GM21360 (cell line): ENCODE measurements at regions not wholly inside any gene's neighbourhood (a gene's known extent, or its start where the extent isn't known, plus 50 kb on each side); places are given as distances from the start of the nearest gene placed in this dataset.
"Not testable (repeated sequence)": the region's sequence is repeated elsewhere in the genome, so short reads cannot be mapped to it uniquely, and the experiment has no call there.

Experiments used
- ATAC-seq: cut with Tn5 transposase; IDR thresholded peaks from one replicate; pipeline ENCODE4 v1.9.1; 2021; ENCODE audit warnings: mild to moderate bottlenecking, moderate library complexity; ENCODE audit not compliant: unreplicated experiment

GRCh38 chr5:120083851-120084542 is 380.1 kb upstream of the PRR16 start:
- no peak for ATAC-seq

GRCh38 chr5:120084543-120084870 is 379.6 kb upstream of the PRR16 start:
- no peak for ATAC-seq

- ATAC-seq = no peak
Observed at GRCh38 chr5:120086081-120086480, 378.0 kb upstream of the PRR16 start.

- ATAC-seq = no peak
Observed at GRCh38 chr5:120088412-120088811, 375.7 kb upstream of the PRR16 start.

- ATAC-seq = no peak
Observed at GRCh38 chr5:120088836-120089235, 375.3 kb upstream of the PRR16 start.

GRCh38 chr5:120091376-120091948 is 372.6 kb upstream of the PRR16 start:
- no peak for ATAC-seq

GRCh38 chr5:120092649-120093048 is 371.5 kb upstream of the PRR16 start:
- no peak for ATAC-seq

- ATAC-seq = no peak
Observed at GRCh38 chr5:120093178-120093577, 370.9 kb upstream of the PRR16 start.

GRCh38 chr5:120096413-120096812 is 367.7 kb upstream of the PRR16 start:
- ATAC-seq = peak; percentile 50

- no peak for ATAC-seq
Observed at GRCh38 chr5:120098426-120098825, 365.7 kb upstream of the PRR16 start.

GRCh38 chr5:120098902-120099535 is 365.1 kb upstream of the PRR16 start:
- no peak for ATAC-seq

- no peak for ATAC-seq
Observed at GRCh38 chr5:120101771-120102170, 362.3 kb upstream of the PRR16 start.

- no peak for ATAC-seq
Observed at GRCh38 chr5:120103495-120103894, 360.6 kb upstream of the PRR16 start.

GRCh38 chr5:120106912-120107525 is 357.1 kb upstream of the PRR16 start:
- no peak for ATAC-seq

- no peak for ATAC-seq
Observed at GRCh38 chr5:120108586-120109248, 355.4 kb upstream of the PRR16 start.

GRCh38 chr5:120122703-120123102 is 341.4 kb upstream of the PRR16 start:
- no peak for ATAC-seq

GRCh38 chr5:120124031-120124430 is 340.1 kb upstream of the PRR16 start:
- no peak for ATAC-seq

- ATAC-seq = no peak
Observed at GRCh38 chr5:120124961-120125360, 339.1 kb upstream of the PRR16 start.

- ATAC-seq = not testable (repeated sequence)
Observed at GRCh38 chr5:120132347-120132746, 331.8 kb upstream of the PRR16 start.

GRCh38 chr5:120134944-120135343 is 329.2 kb upstream of the PRR16 start:
- ATAC-seq = no peak

GRCh38 chr5:120137582-120137981 is 326.5 kb upstream of the PRR16 start:
- ATAC-seq = no peak

GRCh38 chr5:120139039-120139438 is 325.1 kb upstream of the PRR16 start:
- ATAC-seq = no peak
